ENCODE measurements at regions not wholly inside any gene's neighbourhood (a gene's known extent, or its start where the extent isn't known, plus 50 kb on each side); places are given as distances from the start of the nearest gene placed in this dataset.
"Not testable (repeated sequence)": the region's sequence is repeated elsewhere in the genome, so short reads cannot be mapped to it uniquely, and the experiment has no call there.

DNA sequence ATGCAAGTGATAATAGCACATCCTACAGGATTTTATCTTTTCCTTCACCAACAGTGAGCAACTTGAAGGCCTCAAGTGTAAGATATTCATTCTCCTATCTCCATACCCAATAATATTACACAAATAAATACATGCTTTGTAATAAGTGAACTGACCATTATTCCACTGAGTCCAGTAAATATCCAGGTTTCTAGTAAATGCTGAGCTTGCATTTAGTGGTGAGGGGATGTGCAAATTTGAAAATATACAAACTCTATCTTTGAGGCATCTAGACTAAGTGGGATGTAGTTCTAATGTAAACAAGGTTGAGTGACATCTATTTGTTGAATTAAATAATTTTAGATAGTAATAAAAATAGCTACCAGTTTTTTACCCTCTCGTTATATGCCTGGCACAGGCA, 587.6 kb upstream of the IL12A start:
- intact Hi-C loops (cut with DNase I) = no loop called here

DNA sequence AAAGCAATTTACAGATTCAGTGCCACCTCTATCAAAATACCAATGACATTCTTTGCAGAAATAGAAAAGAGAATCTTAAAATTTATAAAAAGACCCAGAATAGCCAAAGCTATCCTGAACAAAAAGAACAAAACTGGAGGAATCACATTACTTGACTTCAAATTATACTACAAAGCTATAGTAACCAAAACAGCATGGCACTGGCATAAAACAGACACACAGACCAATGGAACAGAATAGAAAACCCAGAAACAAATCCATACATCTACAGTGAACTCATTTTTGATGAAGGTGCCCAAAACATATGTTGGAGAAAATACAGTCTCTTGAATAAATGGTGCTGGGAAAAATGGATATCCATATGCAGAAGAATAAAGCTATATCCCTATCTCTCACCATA, 578.9 kb upstream of the IL12A start:
- H3K27me3 ChIP-seq; H3K4me1 ChIP-seq; H3K9me3 ChIP-seq; DNase-seq (ENCODE audit: low spot score in 2 of 2); H3K27ac ChIP-seq; intact Hi-C loops (cut with DNase I); H3K4me3 ChIP-seq; H3K36me3 ChIP-seq: not testable (repeated sequence)

More for the DNA sequence above, 587.6 kb upstream of the IL12A start:
- Histone ChIP-seq H3K27me3 (no peaks in the 10 kb centered on the region), H3K27ac (no peak overlapping the region), H3K4me3 (no peak overlapping the region), H3K4me1 (no peaks in the 10 kb centered on the region), H3K36me3 (no peaks in the 10 kb centered on the region), H3K9me3 (no peaks in the 10 kb centered on the region)
- no peak for DNase-seq (ENCODE audit: low spot score in 2 of 2)
- TF ChIP-seq, protein P1, sequence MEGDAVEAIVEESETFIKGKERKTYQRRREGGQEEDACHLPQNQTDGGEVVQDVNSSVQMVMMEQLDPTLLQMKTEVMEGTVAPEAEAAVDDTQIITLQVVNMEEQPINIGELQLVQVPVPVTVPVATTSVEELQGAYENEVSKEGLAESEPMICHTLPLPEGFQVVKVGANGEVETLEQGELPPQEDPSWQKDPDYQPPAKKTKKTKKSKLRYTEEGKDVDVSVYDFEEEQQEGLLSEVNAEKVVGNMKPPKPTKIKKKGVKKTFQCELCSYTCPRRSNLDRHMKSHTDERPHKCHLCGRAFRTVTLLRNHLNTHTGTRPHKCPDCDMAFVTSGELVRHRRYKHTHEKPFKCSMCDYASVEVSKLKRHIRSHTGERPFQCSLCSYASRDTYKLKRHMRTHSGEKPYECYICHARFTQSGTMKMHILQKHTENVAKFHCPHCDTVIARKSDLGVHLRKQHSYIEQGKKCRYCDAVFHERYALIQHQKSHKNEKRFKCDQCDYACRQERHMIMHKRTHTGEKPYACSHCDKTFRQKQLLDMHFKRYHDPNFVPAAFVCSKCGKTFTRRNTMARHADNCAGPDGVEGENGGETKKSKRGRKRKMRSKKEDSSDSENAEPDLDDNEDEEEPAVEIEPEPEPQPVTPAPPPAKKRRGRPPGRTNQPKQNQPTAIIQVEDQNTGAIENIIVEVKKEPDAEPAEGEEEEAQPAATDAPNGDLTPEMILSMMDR (IDR thresholded peaks at IDR 0.05) = no peak

DNA sequence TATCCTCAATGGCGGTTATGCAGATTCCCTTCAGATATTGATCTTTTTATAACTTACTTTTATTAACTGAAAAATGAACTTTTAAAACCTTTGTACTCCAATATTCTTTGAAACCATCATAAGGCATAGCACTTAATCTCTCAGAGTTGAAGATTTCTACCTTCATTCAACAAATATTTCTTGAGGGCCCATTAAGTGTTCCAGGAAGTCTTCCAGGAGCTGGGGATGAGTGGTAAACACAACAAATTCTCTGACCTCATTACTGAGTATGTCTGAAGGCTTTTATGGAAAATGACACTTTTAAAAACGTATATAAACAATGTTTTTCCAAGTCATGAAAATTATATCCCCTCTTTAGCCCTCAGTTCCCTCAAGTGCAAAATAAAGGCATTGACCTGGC, 575.3 kb upstream of the IL12A start:
- H3K4me1 ChIP-seq = no peaks in the 10 kb centered on the region
- H3K4me3 ChIP-seq = no peak overlapping the region
- no peak for DNase-seq (ENCODE audit: low spot score in 2 of 2)
- H3K9me3 ChIP-seq = peaks cover 0 to 8% of the 10 kb centered on the region in 2 donors
- intact Hi-C loops (cut with DNase I) = no loop called here
- H3K36me3 ChIP-seq = no peaks in the 10 kb centered on the region
- H3K27me3 ChIP-seq = no peaks in the 10 kb centered on the region
- no peak overlapping the region for H3K27ac ChIP-seq
- TF ChIP-seq, protein P1 (IDR thresholded peaks at IDR 0.05) = no peak

DNA sequence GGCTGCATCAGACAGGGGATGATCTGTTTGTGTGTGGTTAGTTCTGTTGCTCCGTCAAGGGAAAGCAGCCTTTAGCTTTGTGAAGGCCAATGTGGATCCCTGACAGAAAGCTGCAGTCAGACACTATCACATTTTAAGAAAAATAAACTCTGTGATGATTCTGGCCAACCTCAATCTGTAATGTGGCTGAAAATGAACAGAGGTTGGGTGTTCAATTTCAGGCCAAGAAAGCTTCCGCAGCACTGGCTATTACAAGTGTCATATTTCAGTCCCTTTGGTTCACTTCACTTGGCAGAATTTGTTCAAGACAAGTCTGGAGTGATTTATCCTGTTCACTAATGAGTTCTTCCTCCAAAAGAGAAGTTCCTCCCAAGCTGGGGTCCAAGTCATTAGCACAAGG, 571.8 kb upstream of the IL12A start:
- H3K27ac ChIP-seq = no peak overlapping the region
- TF ChIP-seq, protein P1 (IDR thresholded peaks at IDR 0.05) = no peak
- no peaks in the 10 kb centered on the region for H3K4me1 ChIP-seq
- H3K9me3 ChIP-seq = no peaks in the 10 kb centered on the region
- H3K27me3 ChIP-seq = no peaks in the 10 kb centered on the region
- no peak for DNase-seq (ENCODE audit: low spot score in 2 of 2)
- intact Hi-C loops (cut with DNase I) = no loop called here
- H3K36me3 ChIP-seq = no peaks in the 10 kb centered on the region
- H3K4me3 ChIP-seq = no peak overlapping the region

DNA sequence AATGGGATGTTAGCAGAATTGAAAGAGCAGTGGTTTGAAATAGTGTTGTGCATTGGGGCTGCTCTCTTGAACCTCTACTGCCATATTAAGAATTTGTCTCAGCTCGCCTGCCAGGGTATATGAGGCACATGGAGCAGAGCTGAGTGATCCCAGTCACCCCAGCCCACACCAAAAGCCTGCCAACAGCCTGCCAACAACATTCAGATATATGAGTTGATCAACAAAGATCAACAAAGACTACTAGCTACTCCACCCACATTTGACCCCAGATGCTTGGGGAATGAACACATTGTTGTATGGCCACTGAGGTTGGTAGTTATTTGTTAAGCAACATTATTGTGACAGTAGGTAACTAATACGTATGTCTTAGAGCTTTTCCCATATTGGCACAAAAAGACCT, 570.9 kb upstream of the IL12A start:
- Histone ChIP-seq H3K36me3 (no peaks in the 10 kb centered on the region), H3K9me3 (no peaks in the 10 kb centered on the region), H3K4me3 (no peak overlapping the region), H3K4me1 (no peaks in the 10 kb centered on the region), H3K27ac (no peak overlapping the region), H3K27me3 (no peaks in the 10 kb centered on the region)
- TF ChIP-seq, protein P1 (IDR thresholded peaks at IDR 0.05) = no peak
- intact Hi-C loops (cut with DNase I) = no loop called here
- DNase-seq (ENCODE audit: low spot score in 2 of 2) = no peak

DNA sequence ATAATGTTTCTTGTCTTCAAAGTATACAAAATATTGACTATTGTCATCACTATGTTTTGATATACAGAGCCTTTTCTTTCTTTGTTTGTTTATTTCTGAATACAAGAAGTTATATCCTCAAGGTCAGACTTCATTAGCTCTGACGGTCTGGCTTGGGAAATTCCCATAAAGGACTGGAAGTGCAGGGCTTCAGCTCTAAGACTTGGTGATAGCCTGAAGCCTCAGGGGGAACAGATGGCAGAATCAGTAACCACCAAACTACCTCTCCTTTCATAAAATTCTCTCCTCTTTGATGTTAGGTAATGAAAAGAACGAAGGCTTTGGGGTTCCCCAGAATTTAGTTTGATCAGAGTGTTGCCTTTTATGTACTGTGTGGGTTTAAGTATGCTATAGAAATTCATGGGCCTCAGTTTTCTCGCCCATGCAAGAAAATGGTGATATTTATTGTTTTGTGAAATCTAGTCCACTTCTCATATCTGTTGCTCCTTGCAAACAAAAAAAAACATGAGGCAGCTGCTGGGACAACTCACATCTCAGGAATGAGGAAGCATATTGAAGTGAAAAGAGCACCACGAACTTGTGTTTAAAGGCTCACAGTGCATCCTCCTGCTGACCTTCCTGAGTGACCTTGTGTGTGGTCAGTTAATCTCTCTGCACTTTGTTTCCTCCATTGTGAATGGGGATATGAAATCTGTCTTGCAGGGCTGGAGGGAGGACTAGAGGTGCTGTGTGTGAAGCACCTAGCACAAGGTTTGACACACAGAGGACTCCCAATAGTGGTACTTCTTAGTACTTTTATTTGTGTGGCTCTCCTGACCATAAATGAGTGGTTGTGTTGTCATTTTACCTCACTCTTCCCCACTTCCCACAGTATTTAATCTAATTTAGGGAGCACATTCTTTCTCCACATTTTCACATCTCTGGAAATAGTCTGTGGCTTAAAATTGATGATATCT, 569.8 kb upstream of the IL12A start:
- no peak for DNase-seq (ENCODE audit: low spot score in 2 of 2)
- intact Hi-C loops (cut with DNase I) = no loop called here
- H3K36me3 ChIP-seq = no peaks in the 10 kb centered on the region

More for the DNA sequence above, 569.8 kb upstream of the IL12A start:
- TF ChIP-seq, protein P1 (IDR thresholded peaks at IDR 0.05) = no peak
- H3K27ac ChIP-seq = no peak overlapping the region
- no peaks in the 10 kb centered on the region for H3K4me1 ChIP-seq
- no peaks in the 10 kb centered on the region for H3K9me3 ChIP-seq
- no peaks in the 10 kb centered on the region for H3K27me3 ChIP-seq
- H3K4me3 ChIP-seq = no peak overlapping the region
